HG03060 (cell line): ENCODE measurements at regions not wholly inside any gene's neighbourhood (a gene's known extent, or its start where the extent isn't known, plus 50 kb on each side); places are given as distances from the start of the nearest gene placed in this dataset.
"Not testable (repeated sequence)": the region's sequence is repeated elsewhere in the genome, so short reads cannot be mapped to it uniquely, and the experiment has no call there.

Source experiments
- ATAC-seq: cut with Tn5 transposase; IDR thresholded peaks from one replicate; pipeline ENCODE4 v1.9.1; 2021; ENCODE audit warnings: low read depth, moderate number of reproducible peaks; ENCODE audit not compliant: unreplicated experiment

- no peak for ATAC-seq
Measured at GRCh38 chr10:33674986-33675599, 340.6 kb upstream of the NRP1 start.

GRCh38 chr10:33674491-33674890 is 340.0 kb upstream of the NRP1 start:
- ATAC-seq: no peak

- no peak for ATAC-seq
Measured at GRCh38 chr10:33673839-33674415, 339.5 kb upstream of the NRP1 start.

GRCh38 chr10:33669904-33670303 is 335.4 kb upstream of the NRP1 start:
- ATAC-seq: no peak

GRCh38 chr10:33666686-33667480 is 332.4 kb upstream of the NRP1 start:
- no peak for ATAC-seq

GRCh38 chr10:33665501-33665900 is 331.0 kb upstream of the NRP1 start:
- ATAC-seq: no peak

- ATAC-seq: no peak
Measured at GRCh38 chr10:33664070-33664469, 329.6 kb upstream of the NRP1 start.

- ATAC-seq: no peak
Measured at GRCh38 chr10:33661580-33662336, 327.3 kb upstream of the NRP1 start.

- no peak for ATAC-seq
Measured at GRCh38 chr10:33660329-33660728, 325.9 kb upstream of the NRP1 start.

GRCh38 chr10:33657913-33658312 is 323.4 kb upstream of the NRP1 start:
- no peak for ATAC-seq

GRCh38 chr10:33657154-33657908 is 322.9 kb upstream of the NRP1 start:
- ATAC-seq: no peak

GRCh38 chr10:33655921-33656320 is 321.5 kb upstream of the NRP1 start:
- no peak for ATAC-seq

GRCh38 chr10:33655165-33655815 is 320.8 kb upstream of the NRP1 start:
- no peak for ATAC-seq

- no peak for ATAC-seq
Measured at GRCh38 chr10:33653584-33654367, 319.3 kb upstream of the NRP1 start.

- ATAC-seq: no peak
Measured at GRCh38 chr10:33652870-33653269, 318.4 kb upstream of the NRP1 start.

GRCh38 chr10:33650131-33650530 is 315.7 kb upstream of the NRP1 start:
- not testable (repeated sequence) for ATAC-seq

- ATAC-seq: no peak
Measured at GRCh38 chr10:33643042-33643441, 308.6 kb upstream of the NRP1 start.

GRCh38 chr10:33638891-33639290 is 304.4 kb upstream of the NRP1 start:
- ATAC-seq: no peak

GRCh38 chr10:33638374-33638773 is 303.9 kb upstream of the NRP1 start:
- no peak for ATAC-seq
